ENCODE measurements at regions not wholly inside any gene's neighbourhood (a gene's known extent, or its start where the extent isn't known, plus 50 kb on each side); places are given as distances from the start of the nearest gene placed in this dataset.

GRCh38 chr12:70078161-70078560 lies 165.1 kb upstream of the CNOT2 start:
- TF ChIP-seq POLR2A (IDR thresholded peaks at IDR 0.05) (no peak), EP300 (IDR thresholded peaks at IDR 0.05) (no peak)
